DMS79 (cell line): ENCODE measurements at regions not wholly inside any gene's neighbourhood (a gene's known extent, or its start where the extent isn't known, plus 50 kb on each side); places are given as distances from the start of the nearest gene placed in this dataset.

Experiments
- DNase-seq: peaks from one replicate; lab custom pipeline; 2025; lab: John Stamatoyannopoulos, UW

DNA sequence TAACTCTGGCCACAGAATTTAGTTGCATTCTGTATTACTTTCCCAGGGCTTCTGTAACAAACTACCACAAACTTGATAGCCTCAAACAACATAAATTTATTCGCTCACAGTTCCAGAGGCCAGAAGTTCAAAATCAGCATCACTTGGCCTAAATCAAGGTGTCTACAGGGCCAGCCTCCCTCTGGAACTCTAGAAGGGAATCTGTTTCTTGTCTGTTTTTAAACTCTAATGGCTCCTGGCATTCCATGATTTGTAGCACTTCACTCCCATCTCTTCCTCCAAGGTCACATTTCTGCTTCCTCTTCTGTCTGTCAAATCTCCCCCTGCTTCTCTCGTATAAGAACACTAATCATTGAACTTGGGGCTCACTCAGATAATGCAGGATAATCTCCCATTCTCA, 151.9 kb upstream of the ARPP21 start:
- no peak for DNase-seq

- DNase-seq: no peak
Observed at GRCh38 chr3:35488526-35488925, 150.8 kb upstream of the ARPP21 start.

GRCh38 chr3:35492841-35493240, 146.5 kb upstream of the ARPP21 start:
- DNase-seq: no peak

DNA sequence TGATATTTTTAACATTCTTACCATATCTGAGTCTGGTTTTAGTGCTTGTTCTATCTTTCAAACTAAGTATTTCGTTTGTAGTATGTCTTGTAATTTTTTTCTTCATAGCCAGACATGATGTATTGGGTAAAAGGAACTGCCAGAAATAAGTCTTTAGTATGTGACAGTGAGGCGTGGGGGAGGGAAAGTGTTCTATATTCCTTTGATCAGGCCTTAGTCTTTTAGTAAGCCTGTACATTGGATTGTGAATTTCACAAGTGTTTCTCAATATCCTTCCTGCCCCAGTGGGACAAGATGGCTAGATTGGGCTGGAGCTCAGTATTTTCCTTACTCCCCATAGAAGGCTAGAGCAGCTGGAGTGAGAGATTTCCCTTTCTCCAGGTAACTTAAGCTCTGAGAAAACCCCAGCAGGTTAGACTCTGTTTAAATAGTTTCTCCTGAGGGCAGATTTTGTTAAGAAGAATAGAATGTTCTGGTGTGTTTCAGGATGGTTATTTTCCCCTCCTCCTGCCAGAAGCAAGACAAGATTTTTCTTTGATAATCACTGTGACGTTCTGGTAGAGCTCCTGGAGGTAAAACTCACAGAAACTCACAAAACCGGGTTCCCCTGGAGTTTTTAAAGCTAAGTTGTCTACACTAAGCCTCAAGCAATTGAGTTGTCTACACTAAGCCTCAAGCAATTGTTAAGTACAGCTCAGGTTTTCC, 140.7 kb upstream of the ARPP21 start:
- no peak for DNase-seq

DNA sequence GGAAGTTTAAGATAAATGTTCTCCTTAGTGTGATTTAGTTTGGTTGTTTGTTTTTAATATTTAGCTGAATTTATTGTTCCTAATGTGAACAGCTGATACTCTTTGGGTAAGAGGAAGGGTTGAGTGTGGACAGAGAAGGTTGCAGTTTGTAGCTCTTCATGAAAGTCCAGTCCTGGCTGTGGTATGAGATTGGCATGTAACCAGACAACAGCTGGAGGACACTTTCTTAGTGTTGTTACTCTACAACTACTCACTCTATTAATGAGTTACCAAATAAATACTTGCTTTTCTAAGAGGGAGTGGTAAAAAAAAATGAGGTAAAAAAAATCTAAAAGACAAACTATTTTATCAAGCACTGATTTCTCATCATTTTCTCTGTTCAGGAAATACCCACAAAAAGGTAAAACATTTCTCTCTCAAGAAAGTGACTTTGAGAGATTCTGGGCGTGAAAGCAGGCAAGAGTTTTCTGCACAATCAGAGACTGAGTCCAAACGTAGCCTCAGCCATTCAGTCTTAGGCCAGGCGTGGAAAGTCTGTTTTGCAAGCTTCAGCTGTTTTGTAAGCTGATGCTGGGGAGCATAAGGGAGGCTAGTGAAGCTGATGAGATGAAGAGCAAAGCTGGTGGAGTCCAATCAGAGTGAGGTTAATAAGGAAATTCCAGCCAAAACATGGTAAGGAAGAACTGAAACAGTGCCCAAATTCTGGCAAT, 138.5 kb upstream of the ARPP21 start:
- no peak for DNase-seq

DNA sequence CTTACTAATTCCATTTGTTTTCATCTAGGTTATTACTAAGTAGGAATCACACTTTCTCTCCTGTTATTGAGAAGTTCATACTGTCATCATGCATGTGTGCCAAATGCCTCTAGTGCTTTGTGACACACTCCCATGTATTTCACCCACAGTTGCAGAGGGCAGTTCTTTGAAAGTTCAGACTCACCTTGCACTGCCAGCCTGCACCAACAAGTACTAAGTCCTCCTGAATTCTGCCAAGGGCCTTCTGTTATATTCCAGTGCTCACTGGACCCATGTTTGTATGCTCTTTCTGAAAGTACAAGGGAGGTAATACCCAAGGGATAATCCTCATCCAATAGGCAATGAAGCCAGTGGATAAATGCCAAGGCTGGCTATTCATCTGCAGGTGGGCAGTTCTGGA, 136.6 kb upstream of the ARPP21 start:
- no peak for DNase-seq

DNA sequence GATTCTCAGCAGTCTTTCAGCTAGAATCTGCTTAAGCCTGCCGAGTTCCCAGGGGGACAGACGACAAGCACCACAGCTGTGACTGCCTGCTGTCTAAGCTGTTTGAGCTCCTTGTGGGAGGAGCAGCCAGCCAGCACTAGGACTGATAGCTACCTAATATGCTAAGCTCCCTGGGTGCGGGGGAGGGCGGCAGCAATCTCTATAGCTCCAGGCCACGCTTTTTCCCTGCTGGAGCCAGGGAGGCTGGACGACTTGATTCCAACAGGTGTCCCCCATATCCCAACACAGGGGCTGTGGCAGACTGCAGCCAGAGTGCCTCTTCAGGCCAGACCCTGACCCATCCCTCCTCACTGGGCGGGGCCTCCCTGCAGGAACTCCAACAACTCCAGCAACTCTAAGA, 134.1 kb upstream of the ARPP21 start:
- no peak for DNase-seq

DNA sequence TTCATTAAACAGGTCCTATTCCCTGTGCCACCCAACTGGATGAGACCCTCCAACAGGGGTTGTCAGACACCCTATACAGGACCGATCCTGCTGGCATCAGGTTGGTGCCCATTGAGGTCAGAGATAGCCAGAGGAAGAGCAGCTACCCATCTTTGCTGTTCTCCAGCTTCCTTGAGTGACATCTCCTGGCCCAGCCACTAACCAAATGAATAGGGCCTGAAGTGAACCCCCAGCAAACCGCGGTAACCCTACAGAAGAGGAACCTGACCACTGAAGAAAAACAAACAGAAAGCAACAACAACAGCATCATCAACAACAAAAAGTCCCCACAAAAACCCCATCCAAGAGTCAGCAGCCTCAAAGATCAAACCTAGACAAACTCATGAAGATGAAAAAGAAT, 133.6 kb upstream of the ARPP21 start:
- DNase-seq: no peak

DNA sequence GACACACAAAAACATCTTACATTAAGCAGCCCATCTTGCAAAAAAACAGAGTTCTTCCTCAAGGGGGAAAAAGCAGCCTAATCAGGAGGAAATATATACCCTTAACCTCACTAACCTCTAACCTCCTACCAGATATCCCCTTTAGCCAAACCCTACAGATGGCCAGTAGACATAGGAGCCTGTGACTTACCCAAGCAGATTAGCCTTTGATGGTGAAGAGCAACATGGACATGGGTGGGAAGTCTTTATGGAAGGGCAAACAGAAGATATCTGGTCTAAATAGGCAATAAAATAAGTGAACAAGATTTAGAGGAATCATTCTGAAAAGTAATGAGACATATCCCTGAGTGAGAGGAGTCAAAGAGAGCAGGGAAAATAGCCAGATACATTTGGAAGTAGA, 119.4 kb upstream of the ARPP21 start:
- DNase-seq: no peak

GRCh38 chr3:35521196-35521595, 118.1 kb upstream of the ARPP21 start:
- DNase-seq: no peak

DNA sequence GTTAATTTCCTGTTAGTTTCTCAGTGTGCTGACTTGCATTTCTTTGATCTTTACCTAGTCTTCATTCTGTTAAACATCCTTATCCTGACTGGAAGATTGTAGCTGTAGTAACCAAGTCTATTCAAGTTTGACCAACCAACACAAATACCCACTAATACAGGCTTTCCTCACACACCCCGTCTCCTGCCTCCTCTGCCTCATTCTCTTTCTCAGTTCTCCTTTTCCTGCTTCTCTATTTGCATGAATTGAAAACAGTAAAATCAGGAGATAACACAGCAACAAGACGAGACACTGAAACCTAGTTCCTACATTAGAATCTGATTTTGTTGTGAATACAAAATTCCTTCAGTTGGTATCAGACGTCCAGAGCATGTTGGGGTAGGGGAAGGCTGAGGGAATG, 116.9 kb upstream of the ARPP21 start:
- no peak for DNase-seq

- DNase-seq: no peak
Observed at GRCh38 chr3:35523074-35523473, 116.3 kb upstream of the ARPP21 start.

DNA sequence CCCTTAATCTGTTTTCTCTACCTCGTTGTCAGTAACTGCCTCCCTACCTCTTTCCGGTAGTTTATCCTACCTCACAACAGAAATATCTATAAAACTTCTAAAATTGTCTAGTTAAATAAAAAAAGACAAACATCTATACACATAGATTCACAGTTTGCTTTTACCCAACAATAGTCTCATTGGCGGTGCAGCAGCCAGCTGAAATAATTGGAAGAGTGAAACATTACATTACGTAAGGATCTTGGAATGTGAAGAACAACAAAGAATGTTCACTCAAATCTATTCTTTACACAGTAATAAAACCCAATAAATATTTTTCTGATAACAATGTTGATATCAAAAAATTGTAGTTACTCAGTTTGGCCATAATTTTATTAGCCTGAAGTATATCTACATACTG, 115.5 kb upstream of the ARPP21 start:
- no peak for DNase-seq

- no peak for DNase-seq
Observed at GRCh38 chr3:35524856-35525255, 114.5 kb upstream of the ARPP21 start.

DNA sequence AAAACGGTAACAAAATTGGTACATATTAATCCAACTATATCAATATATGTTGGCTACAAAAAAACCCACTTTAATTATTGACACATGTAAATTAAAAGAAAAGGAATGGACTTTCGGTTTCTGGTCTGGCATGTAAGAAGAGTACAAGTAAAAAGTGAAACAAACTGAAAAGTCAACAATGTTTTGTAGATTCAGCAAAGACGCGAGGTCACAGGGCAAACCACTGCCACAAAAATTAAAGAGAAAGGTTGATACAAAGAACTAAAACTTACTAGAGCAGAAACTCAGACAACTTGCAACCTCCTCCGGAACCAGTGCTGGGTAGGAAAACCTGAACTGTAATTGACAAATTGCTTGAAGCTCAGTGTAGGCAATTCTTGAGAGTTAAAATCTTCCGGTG, 110.6 kb upstream of the ARPP21 start:
- DNase-seq: no peak

- DNase-seq: no peak
Observed at GRCh38 chr3:35529337-35529736, 110.0 kb upstream of the ARPP21 start.

DNA sequence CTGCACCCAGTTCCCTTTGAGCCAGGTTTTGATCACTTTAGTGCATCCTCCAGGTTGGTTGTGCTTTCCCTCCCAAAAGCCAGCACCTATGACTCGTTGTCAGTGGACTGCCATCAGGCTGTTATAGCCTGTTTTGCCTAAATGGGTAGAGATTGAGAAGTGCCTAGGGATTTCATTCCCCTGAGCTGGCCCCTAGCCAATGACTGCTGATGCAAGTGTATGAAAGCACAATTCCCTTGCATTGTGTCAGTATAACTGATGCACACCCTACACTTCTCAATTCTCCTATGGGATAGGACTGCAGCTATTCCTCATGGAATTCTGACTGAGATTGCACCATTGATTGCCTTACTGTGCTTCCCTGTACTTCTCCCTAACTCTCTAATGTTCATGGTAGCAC, 102.1 kb upstream of the ARPP21 start:
- DNase-seq: no peak

DNA sequence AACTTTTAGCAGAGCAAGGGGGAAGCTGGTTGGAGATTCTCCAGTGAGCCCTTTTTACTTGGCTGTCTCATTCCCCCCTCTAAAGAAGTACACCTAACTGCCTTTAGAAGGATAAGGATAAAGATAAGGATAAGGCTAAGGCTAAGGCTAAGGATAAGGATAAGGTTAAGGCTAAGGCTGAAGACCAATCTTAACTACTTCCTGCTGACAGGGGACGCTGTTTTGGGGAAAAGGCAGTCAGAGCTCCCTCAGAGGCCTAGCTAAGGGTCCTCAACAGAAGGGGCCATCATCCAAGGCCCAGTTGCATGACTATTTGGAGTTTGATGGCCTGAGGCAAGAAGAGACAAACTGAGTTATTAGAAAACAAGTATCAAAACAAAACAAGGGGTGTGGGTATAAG, 94.3 kb upstream of the ARPP21 start:
- DNase-seq: no peak

GRCh38 chr3:35549690-35550089, 89.6 kb upstream of the ARPP21 start:
- DNase-seq: no peak

DNA sequence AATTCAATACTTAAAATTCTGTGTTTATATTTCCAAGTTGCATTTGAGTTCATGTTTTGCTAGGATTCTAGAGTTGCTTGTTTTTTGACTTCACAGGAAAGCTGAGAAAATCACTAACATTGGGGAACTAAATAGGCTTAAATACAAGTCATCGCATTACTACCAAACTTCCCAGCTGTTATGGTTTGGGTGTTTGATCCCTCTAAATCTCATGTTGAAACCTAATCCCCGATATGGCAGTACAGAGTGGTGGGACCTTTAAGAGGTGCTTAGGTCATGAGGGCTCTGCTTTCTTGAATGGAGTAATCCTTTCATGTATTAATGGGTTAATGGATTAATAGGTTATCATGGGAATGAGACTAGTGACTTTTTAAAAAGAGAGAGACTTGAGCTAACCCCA, 77.2 kb upstream of the ARPP21 start:
- no peak for DNase-seq

DNA sequence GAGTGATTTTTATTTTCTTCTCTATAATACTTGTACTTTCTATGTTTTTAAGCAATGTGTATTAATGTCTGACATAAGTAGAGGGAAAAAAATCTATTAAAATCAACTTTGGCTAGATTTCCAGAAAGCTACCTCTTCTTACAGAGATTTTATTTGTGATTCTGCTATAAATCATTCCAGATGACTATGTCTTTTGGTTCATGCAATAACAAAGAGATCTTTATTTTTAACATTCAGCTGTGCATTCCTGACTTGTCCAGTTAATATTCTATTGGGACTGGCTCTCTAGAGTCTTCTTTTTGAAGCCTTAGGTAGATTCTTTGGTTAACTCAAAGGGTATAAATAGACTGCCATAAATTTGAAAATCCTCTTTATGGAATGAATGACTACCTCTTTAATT, 74.3 kb upstream of the ARPP21 start:
- no peak for DNase-seq
